Activated naive CD4-positive, alpha-beta T cell treated with anti-CD3 and anti-CD28 coated beads for 36 hours (primary cell): ENCODE measurements at regions not wholly inside any gene's neighbourhood (a gene's known extent, or its start where the extent isn't known, plus 50 kb on each side); places are given as distances from the start of the nearest gene placed in this dataset.

Experiments used
- CTCF ChIA-PET: fragments of 350-600 bp; sonication (Branson Sonifier 250); formaldehyde crosslinking; loops from one replicate; lab custom pipeline; 2021; ENCODE audit warnings: antibody characterized with exemption; lab: Charles Lee
- DNase-seq: peaks from one replicate; pipeline ENCODE4 v3.0.0-alpha.2; 2020
- H3K27ac Mint-ChIP-seq: one replicate; pipeline ENCODE4 v1.8.0; 2021; ENCODE audit warnings: mild to moderate bottlenecking, mixed read lengths
- H3K27me3 Mint-ChIP-seq: one replicate; pipeline ENCODE4 v1.8.0; 2021; ENCODE audit warnings: low read depth, mixed read lengths
- H3K36me3 Mint-ChIP-seq: one replicate; pipeline ENCODE4 v1.8.0; 2021; ENCODE audit warnings: low read depth, mixed read lengths
- H3K4me1 Mint-ChIP-seq: one replicate; pipeline ENCODE4 v1.8.0; 2021; ENCODE audit warnings: low read depth, mixed read lengths
- H3K4me3 Mint-ChIP-seq: one replicate; pipeline ENCODE4 v1.8.0; 2021; ENCODE audit warnings: mild to moderate bottlenecking, moderate library complexity, mixed read lengths
- H3K9me3 Mint-ChIP-seq: one replicate; pipeline ENCODE4 v1.8.0; 2021; ENCODE audit warnings: mixed read lengths
- intact Hi-C: fragments of 100-400 bp; cut with micrococcal nuclease; formaldehyde crosslinking; loops from one replicate; pipeline ENCODE4 v1.15.1; 2023

DNA sequence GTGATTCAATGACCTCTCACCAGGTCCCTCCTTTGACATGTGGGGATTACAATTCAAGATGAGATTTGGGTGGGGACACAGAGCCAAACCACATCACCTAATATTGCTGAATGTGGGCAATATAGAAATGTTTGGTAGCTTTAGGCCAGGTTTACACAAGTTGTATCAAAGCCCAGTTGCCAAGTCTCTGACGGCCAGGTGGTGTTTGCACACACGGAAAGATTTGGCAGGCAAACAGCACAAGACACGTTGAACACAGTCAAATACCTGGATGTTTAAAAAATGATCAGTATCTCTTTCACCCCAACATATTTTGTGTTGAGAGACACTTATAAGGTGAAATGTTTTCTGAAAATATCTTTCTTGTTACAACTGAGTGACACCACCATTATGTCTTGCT, 294.4 kb upstream of the MKI67 start:
- no peak overlapping the region for H3K27ac Mint-ChIP-seq
- H3K27me3 Mint-ChIP-seq = peaks cover 2% of the 10 kb centered on the region
- CTCF ChIA-PET = no interaction called here
- DNase-seq = no peak
- H3K4me3 Mint-ChIP-seq = no peak overlapping the region
- intact Hi-C loops = no loop called here
- H3K4me1 Mint-ChIP-seq = no peaks in the 10 kb centered on the region
- no peaks in the 10 kb centered on the region for H3K36me3 Mint-ChIP-seq
- no peaks in the 10 kb centered on the region for H3K9me3 Mint-ChIP-seq

DNA sequence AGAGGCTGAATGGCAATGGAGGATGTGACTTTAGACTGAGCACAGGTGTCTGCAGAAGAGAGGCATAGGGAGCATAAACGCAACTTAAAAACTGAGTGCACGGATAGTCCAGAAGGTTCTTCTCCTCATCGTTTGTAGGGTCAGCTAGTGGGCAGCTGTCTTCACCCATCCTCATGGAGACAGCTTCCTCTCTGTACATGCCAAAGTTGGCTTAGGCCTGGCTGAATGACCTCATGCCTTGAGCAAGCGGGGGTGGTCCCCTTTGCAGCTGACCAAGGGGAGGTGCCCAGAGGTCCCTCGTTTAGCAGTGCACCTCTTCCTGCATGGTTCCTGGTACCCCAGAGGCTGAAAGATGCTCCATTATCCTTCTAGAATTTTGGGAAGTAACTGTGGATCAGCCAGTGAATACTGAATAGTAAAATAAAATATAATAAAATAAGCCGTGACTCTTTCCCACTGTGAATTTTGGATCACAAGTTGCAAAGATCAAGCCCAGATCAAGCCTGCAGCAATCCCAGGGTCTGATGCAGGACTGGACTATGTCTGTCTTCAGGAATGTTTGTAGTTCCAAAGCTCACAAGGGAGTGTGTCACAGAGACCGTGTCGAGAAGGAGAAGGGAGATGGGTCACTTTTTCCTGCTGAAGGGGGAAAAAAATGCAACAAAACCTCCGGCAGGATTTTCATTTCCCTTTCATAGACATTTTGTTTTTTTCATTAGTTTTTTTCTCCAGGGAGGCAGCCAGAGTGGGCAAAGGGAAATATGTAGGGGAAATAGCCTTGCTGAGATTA, 295.3 kb upstream of the MKI67 start:
- Mint-ChIP-seq H3K27me3 (peaks cover 2% of the 10 kb centered on the region), H3K4me1 (no peaks in the 10 kb centered on the region), H3K4me3 (no peak overlapping the region), H3K27ac (no peak overlapping the region), H3K36me3 (no peaks in the 10 kb centered on the region), H3K9me3 (no peaks in the 10 kb centered on the region)
- CTCF ChIA-PET = no interaction called here
- no peak for DNase-seq
- intact Hi-C loops = no loop called here

DNA sequence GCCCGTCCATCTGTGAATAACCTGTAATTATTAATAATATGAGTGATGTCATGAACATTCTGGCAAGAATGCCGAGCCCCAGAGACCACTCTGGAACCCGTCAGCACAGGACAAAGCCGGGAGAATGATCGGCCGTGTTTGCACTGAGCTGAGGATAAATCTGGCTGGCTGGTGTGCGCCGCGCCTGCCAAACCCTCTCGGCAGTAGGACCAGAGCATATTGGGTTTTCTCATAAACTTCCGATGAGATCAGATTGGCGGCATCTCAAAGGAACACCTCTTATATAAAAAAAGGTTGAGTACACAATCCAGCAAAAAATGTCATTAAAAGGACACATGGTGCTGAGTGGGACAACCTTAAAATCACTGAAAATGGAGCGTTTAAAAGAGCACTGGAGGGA, 296.0 kb upstream of the MKI67 start:
- H3K9me3 Mint-ChIP-seq = no peaks in the 10 kb centered on the region
- intact Hi-C loops = no loop called here
- peaks cover 2% of the 10 kb centered on the region for H3K27me3 Mint-ChIP-seq
- no peaks in the 10 kb centered on the region for H3K4me1 Mint-ChIP-seq
- H3K36me3 Mint-ChIP-seq = no peaks in the 10 kb centered on the region
- H3K27ac Mint-ChIP-seq = no peak overlapping the region
- no peak for DNase-seq
- CTCF ChIA-PET = no interaction called here
- H3K4me3 Mint-ChIP-seq = no peak overlapping the region

DNA sequence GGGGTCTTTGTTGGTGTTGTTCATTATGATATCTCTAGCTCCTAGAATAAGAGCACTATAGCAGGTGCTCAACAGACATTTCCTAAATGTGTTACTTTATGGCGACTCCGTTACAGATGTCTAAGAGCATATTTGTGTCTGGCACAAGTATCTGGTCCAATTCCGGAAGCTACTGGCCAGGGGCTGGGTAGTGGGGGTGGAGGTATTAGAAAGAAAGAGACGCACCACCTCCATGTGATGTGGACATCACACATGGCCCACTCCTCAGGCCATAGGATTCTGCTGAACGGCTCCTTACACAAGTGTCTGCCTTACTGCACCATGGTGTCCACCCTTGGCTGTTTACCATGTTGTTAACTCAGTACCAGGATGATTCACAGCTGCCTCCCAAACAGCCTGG, 296.8 kb upstream of the MKI67 start:
- intact Hi-C loops = no loop called here
- CTCF ChIA-PET = no interaction called here
- Mint-ChIP-seq H3K27ac (no peak overlapping the region), H3K9me3 (no peaks in the 10 kb centered on the region), H3K36me3 (no peaks in the 10 kb centered on the region), H3K27me3 (peaks cover 2% of the 10 kb centered on the region), H3K4me1 (no peaks in the 10 kb centered on the region), H3K4me3 (no peak overlapping the region)
- DNase-seq = no peak

DNA sequence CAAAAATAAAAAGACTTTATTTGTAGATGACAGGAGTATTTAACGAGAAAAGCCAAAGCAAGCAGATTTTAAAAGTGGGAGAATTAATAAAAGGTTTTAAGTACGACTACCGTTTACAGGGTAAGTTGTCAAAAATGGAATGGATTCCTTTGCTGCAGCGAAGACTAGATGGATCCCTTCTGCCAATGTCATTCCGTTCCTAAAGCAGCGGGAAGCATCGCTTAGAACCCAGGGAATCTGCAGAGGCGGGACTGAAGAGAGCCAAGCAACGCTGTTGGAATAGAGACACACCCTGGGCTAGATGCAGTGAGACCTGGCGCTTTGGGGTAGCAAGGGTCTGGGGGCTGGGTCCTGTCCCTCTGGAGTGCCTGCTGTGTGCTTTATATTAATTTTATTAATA, 303.1 kb upstream of the MKI67 start:
- CTCF ChIA-PET = no interaction called here
- Mint-ChIP-seq H3K36me3 (no peaks in the 10 kb centered on the region), H3K4me1 (no peaks in the 10 kb centered on the region), H3K9me3 (no peaks in the 10 kb centered on the region), H3K27ac (no peak overlapping the region), H3K4me3 (no peak overlapping the region), H3K27me3 (no peaks in the 10 kb centered on the region)
- no peak for DNase-seq
- intact Hi-C loops = no loop called here

DNA sequence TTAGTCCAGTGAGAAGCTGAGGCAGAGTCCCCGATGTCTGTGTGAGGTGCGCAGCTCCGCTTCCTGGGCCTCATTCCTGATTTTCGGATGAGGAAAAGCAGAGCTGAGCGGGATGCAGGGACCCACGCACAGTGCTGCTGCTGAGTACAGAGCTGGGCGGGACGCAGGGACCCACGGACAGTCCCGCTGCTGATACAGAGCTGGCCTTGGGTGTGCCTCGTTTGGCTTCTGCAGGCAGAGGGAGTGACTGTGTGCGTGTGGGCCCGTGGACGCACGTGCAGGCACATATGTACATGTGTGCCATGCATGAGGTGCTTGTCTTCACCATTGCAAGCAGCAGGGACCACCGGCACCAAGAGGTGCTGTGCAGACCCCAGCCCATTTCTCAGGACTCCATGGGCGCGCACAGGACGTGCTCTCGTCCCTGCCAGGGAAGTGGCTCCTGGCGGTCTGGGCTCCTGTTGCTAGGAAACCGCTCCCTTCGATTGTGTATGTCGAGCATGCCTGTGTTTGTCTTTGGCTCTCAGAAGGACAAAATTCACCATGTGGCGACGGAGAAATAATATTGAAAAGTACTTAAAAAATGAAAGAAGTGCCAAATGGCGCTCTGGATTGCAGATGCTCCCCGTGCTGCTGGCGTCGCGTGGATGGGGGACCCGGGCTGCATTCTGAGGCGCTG, 303.8 kb upstream of the MKI67 start:
- Mint-ChIP-seq H3K9me3 (no peaks in the 10 kb centered on the region), H3K27me3 (peaks cover 2% of the 10 kb centered on the region), H3K4me1 (no peaks in the 10 kb centered on the region), H3K36me3 (no peaks in the 10 kb centered on the region), H3K27ac (no peak overlapping the region), H3K4me3 (no peak overlapping the region)
- CTCF ChIA-PET = no interaction called here
- no peak for DNase-seq
- intact Hi-C loops = no loop called here

DNA sequence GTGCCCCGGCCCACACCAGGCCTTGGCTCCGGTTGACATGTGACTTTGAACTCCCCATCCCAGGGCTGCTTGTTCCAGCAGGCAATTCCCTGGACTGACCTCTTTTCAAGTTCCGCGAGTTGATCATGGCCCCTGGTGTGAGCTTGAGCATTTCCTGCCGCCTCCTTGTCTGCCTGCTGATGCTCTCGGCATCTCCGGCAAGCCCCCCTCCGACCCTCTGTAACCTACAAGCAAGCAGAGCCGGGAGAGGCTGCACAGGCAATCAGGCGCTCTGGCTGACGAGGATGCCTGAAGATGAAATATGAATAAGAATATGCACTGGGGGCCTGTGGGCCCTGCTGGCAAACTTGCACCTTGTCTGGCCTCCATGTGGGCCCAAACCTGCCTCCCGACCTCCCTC, 304.9 kb upstream of the MKI67 start:
- Mint-ChIP-seq H3K27ac (no peak overlapping the region), H3K4me3 (no peak overlapping the region), H3K9me3 (no peaks in the 10 kb centered on the region), H3K4me1 (no peaks in the 10 kb centered on the region), H3K27me3 (peaks cover 3% of the 10 kb centered on the region), H3K36me3 (no peaks in the 10 kb centered on the region)
- intact Hi-C loops = no loop called here
- CTCF ChIA-PET = no interaction called here
- no peak for DNase-seq

DNA sequence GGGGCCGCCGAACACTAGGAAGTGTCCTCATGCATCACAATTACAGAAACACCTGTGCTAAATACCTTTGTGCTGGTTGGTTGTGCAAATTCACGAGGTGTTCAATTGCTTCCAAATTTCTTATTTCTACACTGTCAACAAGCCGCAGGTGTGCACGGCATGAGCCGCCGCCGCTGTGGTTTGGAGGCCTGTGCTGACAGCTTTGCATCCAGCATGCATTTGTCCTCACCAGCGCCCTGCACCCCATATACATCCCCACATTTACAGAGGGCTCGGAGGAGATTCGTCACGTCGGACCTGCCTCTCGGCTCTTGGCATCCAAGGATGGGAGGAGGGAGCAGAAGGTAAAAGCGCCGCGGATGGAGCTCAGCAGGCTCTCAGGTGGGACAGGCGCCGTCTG, 305.3 kb upstream of the MKI67 start:
- Mint-ChIP-seq H3K4me1 (no peaks in the 10 kb centered on the region), H3K9me3 (no peaks in the 10 kb centered on the region), H3K27me3 (peaks cover 3% of the 10 kb centered on the region), H3K36me3 (no peaks in the 10 kb centered on the region), H3K27ac (no peak overlapping the region), H3K4me3 (no peak overlapping the region)
- intact Hi-C loops = no loop called here
- DNase-seq = no peak
- CTCF ChIA-PET = interaction anchor here (0.6 kb wide), 1 partner anchor 253 kb away, joined by 3 read pairs; no protein-coding TSS in a partner anchor

DNA sequence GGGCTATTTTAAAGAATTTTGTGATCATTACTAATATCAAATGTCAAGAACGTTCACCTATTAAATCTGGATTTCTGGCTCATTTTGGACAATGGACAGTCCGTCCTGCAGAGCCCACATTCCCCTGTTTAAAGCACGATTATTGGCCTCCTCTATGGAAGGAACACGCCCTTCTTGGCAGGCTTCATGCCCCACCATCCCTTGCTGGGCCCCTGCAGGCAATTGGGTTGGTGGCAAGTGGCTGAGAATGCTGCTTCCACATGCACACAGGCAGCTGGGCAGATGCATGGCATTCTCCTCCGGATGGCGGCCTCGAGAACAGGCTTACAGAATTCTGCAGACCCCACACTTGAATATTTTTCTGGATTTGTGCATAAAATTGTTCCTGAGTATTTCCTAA, 305.8 kb upstream of the MKI67 start:
- no peak overlapping the region for H3K27ac Mint-ChIP-seq
- H3K4me3 Mint-ChIP-seq = no peak overlapping the region
- no peak for DNase-seq
- H3K4me1 Mint-ChIP-seq = no peaks in the 10 kb centered on the region
- no peaks in the 10 kb centered on the region for H3K36me3 Mint-ChIP-seq
- peaks cover 3% of the 10 kb centered on the region for H3K27me3 Mint-ChIP-seq
- intact Hi-C loops = no loop called here
- CTCF ChIA-PET = interaction anchor here (0.6 kb wide), 1 partner anchor 253 kb away, joined by 3 read pairs; no protein-coding TSS in a partner anchor
- H3K9me3 Mint-ChIP-seq = no peaks in the 10 kb centered on the region

DNA sequence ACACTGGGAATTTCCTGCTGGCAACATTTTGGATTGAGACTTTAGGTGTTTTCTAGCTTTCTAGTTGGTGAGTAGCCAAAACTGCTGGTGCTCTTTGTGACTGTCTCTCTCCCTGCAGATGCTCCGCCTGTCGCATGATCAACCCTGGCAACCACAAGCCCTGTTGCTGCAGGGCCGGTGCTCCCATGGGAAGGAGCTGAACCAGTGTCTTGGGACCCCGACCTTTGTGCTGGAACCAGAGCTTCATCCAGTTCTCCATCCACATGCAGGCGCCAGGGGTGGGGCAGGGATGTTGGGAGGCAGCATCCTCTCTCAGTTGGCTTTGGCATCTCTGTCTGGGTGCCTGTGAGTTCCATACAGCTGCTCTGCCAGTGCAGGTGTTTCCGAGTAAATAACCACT, 306.2 kb upstream of the MKI67 start:
- intact Hi-C loops = no loop called here
- no peaks in the 10 kb centered on the region for H3K36me3 Mint-ChIP-seq
- CTCF ChIA-PET = no interaction called here
- H3K27me3 Mint-ChIP-seq = peaks cover 5% of the 10 kb centered on the region
- no peaks in the 10 kb centered on the region for H3K9me3 Mint-ChIP-seq
- H3K27ac Mint-ChIP-seq = no peak overlapping the region
- no peaks in the 10 kb centered on the region for H3K4me1 Mint-ChIP-seq
- no peak for DNase-seq
- no peak overlapping the region for H3K4me3 Mint-ChIP-seq

DNA sequence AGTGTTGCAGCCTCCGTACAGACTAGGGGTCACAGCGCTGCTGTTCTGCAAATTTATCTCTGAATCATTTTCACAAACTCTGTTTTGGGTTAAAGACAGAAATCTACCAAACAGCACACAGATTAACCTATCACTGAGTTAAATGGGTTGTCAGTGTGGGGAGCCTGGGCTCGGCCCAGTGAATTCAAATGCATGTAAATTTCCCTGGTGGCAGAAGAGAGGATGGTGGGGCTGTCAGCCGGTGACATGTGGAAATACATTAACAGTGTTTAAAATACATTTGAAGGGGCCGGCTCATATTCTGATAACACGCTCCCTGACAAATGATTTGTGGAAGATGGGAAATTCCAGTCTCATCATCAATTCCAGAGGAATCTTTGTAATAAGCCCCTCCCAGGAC, 309.6 kb upstream of the MKI67 start:
- no peak for DNase-seq
- H3K36me3 Mint-ChIP-seq = no peaks in the 10 kb centered on the region
- H3K9me3 Mint-ChIP-seq = no peaks in the 10 kb centered on the region
- H3K4me3 Mint-ChIP-seq = no peak overlapping the region
- intact Hi-C loops = no loop called here
- no peaks in the 10 kb centered on the region for H3K4me1 Mint-ChIP-seq
- peaks cover 10% of the 10 kb centered on the region for H3K27me3 Mint-ChIP-seq
- H3K27ac Mint-ChIP-seq = no peak overlapping the region
- CTCF ChIA-PET = no interaction called here

DNA sequence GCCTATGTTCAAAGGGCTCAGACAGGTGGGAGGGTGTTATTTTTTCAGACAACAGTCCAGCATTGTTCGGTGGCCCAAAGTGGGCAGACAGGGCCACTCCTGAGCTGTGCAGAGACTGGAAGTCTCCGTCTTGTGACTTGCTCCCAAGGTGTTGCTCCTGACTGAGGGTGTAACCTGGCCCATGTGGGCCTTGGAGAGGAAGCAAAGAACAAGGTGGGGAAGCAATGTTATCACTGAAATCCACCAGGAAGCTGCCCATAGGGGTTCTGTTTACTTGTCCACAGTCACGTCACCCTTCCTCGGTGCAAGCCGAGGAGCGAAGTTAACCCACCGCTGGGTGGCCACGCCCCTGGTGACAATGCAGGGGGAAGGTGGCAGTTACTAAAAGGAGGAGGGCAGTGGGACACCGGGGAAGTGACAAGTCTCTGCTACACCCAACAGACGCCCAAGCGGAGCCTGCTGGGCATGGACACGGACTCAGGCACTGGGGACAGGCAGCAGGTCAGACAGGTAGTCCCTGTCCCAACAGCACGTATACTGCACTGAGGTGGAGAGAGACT, 311.6 kb upstream of the MKI67 start:
- H3K9me3 Mint-ChIP-seq = no peaks in the 10 kb centered on the region
- CTCF ChIA-PET = no interaction called here
- no peaks in the 10 kb centered on the region for H3K36me3 Mint-ChIP-seq
- H3K27me3 Mint-ChIP-seq = peaks cover 12% of the 10 kb centered on the region
- no peak overlapping the region for H3K27ac Mint-ChIP-seq
- no peak overlapping the region for H3K4me3 Mint-ChIP-seq
- no peaks in the 10 kb centered on the region for H3K4me1 Mint-ChIP-seq
- no peak for DNase-seq
- intact Hi-C loops = no loop called here
